T-helper 2 cell treated with Interferon-gamma antibody and Interleukin-4, amounts not matched to agents 100 ng/mL and 5 ng/mL, for 36 hours (primary cell): ENCODE measurements at regions not wholly inside any gene's neighbourhood (a gene's known extent, or its start where the extent isn't known, plus 50 kb on each side); places are given as distances from the start of the nearest gene placed in this dataset.
"Not testable (repeated sequence)": the region's sequence is repeated elsewhere in the genome, so short reads cannot be mapped to it uniquely, and the experiment has no call there.

ENCODE experiments used
- intact Hi-C: fragments of 100-400 bp; cut with micrococcal nuclease; formaldehyde crosslinking; loops from one replicate; pipeline ENCODE4 v1.15.1; 2023

DNA sequence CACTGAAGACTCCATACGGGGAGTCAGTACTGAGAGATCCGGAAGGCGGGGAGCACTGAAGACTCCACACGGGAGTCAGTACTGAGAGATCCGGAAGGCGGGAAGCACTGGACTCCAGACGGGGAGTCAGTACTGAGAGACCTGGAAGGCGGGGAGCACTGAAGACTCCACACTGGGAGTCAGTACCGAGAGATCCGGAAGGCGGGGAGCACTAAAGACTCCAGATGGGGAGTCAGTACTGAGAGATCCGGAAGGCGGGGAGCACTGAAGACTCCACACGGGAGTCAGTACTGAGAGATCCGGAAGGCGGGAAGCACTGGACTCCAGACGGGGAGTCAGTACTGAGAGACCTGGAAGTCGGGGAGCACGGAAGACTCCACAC, 77.2 kb downstream of the DLL1 start:
- intact Hi-C loops, result not testable (repeated sequence)

DNA sequence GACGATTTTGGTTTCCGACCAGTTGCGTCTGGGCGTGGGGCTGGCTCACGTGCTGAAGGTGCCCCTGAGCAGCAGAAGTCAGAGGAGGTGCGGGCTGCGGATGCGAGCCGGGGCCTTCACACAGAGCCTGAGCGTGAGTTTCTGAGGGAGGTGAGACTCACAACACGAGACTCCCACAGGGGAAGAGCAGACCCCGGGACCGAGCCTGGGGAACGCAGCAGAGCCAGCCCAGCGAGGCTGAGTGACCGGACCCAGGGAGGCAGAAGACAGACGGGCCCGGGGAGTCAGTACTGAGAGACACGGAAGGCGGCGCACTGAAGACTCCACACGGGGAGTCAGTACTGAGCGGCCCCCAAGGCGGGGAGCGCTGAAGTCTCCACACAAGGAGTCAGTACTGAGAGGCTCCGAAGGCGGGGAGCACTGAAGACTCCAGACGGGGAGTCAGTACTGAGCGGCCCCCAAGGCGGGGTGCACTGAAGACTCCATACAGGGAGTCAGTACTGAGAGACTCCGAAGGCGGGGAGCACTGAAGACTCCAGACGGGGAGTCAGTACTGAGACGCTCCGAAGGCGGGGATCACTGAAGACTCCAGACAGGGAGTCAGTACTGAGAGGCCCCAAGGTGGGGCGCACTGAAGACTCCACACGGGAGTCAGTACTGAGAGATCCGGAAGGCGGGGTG, 77.8 kb downstream of the DLL1 start:
- intact Hi-C loops, result no loop called here

DNA sequence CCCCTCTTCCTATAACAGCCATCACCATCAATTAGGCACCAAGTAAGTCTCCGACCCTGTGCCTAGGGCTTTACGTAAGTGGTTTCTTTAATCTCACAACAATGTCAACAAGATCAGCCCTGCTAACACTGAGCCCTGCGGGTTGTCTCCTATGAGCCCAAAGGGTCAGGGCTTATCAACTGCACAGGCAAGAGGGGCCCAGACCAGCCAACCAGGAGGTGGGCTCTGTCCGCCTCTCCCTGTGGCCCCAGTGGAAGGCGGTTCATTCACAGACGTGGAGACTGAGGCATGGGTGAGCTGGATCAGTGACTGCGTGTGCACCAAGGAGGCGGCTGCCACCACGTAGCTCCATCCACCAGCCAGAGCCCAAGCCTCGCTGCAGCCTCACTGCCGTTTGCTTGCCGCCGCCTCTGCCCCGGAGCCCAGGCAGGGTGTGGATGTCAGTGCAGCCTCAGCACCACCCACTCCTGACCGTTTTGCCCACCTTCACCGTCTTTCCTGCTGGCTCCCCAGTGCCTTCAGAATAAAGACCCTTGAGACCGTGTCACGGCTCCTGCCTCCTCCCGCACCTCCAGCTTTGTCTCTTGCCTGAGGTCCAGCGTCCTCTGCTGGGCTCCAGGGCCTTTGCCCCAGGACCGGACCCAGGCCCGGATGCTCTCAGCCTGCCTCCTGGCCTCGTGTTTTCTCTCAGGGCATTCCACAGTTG, 78.7 kb downstream of the DLL1 start:
- intact Hi-C loops, result no loop called here

DNA sequence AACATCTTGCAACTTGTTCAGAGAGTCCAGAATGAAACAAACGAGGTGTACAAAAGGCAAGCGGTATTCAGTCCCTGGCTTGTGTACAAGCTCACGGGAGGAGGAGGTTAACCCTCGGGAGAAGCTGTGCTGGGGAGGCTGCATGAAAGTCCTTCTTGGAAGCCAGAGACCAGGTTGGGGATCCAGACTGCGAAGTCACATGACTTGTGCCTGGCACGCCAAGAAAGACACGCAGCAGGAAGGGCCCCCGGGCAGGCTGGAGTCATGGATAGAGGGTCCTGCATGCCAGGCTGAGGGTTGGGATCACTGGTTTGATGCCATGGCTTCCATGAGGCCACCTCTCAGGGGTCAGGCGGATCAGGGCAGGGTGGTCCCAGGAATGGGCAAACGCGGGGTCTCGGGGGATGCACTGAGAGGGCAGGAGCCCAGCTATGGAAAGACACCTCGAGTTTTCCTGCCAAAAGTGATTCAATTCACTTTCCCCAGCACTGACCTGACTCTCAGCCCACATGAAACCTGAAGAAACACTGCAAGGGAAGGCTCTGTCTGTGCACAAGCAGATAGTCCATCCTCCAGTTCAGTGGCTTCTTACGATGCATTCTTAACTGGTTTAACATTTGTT, 79.4 kb downstream of the DLL1 start:
- intact Hi-C loops, result no loop called here

DNA sequence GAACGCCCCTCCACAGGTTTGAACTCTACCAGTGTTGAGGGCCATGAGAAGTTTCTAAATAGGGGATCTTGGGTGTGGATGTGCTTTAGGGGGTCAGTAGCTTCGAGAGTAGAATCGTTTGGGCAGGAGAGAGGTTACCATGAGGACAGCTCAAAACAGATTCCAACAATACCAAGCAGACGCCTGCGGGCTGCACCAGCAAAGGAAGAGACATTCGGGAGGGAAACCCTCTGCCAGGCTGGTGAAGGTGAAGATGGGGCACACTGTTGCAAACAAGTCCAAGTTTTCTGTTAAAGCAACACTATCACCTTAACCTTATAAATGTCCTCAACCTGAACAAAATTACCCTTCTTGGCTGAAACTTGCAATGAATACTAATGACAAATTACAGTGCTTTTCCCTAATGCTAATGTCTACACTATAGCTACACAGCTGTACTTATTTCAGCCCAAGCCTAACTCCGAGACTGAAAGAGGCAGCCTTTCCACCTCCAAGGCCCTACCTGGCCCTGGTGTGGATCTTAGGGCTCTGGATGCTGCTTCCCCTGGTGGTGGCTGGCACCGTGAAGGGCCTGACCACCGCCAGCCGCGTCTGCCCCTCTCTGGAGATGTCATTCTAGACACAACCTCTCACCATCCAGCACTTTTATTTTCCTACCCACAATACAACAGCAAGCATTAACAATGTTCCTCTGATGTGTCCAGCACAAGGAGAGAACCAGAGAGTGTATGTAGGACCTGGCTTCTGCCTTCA, 80.1 kb downstream of the DLL1 start:
- intact Hi-C loops, result no loop called here

DNA sequence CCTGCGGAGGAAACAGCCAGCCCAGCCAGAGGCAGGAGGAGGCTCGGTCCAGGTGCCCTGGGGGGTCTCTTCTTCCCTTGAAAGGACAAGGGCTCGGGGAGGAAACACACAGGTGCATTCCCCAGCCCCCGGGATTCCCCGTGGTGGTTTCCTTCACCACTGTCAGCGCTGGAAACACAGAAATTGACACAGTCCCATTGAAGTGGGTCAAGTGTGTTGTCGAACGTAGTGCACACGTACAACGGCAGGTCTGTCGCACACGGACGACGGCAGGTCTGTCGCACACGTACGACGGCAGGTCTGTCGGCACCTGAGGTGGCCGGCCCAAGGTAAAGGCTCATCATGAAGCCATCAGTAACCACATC, 80.9 kb downstream of the DLL1 start:
- intact Hi-C loops, result no loop called here

DNA sequence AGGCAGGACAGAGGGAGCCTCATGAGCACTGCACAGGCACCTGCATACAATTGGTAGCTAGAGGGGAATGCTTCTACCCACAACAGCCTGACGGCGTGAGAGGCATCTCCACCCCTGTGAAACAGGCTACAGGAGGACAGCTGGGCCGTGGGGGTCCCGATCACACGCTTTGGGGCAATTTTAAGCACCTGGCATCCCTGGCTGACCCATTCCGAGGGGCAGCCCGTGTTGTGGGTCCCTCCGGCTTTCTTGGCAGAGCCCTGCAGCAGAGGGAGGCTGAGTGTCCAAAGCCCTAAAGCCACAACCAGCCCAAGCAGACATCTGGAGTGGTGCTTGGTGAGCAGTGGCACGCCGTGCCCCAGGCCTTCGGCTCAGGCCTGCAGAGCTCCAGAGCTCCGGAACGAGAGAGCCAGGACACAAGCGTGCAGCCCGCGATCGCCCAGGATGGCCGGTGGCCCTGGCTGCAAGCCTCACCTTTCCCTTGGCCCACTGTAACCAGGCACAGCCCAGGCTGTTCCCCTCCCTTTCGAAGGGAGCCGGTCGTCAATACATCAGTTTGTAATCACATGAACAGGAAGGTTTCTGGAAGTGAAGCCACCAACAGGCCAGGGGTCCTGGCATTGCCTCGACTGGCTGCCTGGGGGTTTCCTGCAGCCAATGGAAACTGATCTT, 81.4 kb downstream of the DLL1 start:
- intact Hi-C loops, result no loop called here

DNA sequence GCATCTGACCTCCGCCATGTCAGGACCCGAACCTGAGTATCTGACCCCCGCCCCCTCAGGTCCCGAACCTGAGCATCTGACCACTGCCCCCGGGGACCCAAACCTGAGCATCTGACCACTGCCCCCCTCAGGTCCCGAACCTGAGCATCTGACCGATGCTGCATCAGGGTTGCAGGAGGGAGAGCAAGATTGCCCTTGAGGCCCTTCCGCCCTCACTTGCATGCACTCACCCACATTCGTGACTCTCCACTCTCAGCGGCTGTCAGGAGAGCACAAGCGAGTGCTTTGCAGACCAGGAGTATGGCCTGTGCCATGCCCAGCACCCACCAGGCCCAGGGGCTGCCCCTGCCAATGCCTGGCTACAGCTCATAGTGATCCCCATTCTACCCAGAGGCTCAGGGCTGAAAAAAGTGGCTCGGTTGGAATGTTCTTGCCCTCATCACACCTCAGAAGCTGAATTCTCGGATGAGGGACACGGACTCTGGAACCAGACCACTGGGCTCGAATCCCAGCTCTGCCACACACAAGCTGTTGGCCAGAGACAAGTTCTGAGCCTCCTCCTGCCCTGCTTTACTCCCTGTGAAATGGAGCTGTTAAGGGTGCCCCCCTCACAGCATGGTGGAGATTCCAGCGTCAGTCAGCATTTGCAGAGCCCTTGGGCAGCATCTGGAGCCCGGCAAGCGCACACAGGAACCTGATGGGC, 82.1 kb downstream of the DLL1 start:
- intact Hi-C loops, result no loop called here

DNA sequence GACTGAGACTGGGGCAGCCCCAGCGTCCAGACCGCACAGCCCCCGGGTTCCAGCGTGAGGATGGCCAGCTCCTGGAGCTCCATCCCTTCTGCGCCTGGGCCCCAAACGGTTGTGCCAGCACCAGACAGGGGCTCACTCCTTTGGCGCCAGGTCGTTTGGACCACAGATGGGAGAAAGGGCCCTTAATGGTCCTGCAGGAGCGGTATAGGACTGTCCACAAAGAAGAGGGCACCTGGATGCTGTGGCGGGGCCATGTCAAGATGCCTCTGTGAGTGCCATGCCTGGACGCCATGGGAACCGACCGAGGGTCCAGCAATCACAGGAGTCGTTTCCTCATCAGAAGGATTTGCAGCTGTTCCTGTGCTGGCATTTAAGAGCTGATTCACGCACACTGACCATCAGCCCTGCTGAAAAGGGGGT, 82.7 kb downstream of the DLL1 start:
- intact Hi-C loops, result no loop called here

DNA sequence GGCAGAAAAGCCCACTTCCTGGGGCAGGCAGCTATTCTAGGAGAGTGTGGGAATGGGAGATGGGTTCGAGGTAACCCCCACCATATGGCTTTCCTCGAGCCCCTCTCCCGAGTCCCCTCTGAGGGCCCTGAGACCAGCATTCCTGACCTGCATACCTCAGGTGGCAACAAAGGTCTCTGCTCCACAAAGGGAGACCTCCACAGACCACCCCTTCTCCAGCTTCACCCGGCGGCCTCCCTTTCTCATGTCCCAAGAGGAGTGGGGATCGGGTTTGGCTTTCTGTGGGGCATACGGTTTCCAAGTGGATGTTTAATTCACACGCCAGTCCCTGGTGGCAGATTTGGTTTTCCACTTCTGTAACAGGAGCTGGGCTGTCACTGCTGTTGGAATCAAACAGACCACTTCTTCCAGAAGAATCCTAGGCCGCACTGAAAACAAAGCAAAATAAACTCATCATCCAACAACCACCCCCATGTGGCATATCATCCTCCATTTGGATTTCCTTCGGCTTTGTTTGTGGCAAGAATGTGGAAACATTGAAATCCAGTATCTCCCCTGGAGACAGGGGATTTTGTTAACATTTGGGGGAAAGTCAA, 83.2 kb downstream of the DLL1 start:
- intact Hi-C loops, result no loop called here

DNA sequence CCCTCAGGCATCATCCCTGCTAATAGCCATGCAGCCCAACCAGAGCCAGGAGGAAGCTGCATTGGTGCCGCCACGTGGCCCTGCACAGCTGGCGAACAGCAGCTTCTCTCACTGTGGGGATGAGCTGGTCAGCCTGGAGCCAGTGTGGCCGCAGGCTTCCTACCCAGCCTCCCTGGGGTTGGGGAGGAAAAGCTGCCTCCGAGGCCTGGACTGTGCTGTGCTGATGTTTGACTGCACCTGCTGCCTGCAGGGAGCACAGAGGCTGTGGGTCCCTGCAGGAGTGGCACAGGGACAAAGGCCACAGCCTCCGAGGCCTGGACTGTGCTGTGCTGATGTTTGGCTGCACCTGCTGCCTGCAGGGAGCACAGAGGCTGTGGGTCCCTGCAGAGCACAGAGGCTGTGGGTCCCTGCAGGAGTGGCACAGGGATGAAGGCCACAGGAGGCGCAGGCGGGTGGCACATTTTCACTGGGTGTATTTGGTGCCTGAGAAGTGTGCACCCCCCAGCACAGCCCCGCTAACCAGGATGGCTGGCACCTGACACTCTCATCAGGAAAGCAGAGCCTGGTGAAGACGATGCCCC, 83.9 kb downstream of the DLL1 start:
- intact Hi-C loops, result no loop called here

DNA sequence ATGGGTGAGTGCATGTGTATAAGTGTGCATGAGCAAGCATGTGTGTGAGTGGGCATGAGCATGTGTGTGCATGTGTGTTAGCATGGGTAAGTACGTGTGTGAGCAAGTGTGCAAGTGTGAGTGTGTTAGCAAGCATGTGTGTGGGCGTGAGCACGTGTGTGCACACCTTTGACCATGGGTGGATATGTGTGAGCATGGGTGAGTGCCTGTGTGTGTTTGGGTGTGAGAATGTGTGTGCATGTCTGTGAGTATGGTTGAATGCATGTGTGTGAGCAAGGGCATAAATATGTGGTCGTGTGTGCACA, 84.6 kb downstream of the DLL1 start:
- intact Hi-C loops, result no loop called here

DNA sequence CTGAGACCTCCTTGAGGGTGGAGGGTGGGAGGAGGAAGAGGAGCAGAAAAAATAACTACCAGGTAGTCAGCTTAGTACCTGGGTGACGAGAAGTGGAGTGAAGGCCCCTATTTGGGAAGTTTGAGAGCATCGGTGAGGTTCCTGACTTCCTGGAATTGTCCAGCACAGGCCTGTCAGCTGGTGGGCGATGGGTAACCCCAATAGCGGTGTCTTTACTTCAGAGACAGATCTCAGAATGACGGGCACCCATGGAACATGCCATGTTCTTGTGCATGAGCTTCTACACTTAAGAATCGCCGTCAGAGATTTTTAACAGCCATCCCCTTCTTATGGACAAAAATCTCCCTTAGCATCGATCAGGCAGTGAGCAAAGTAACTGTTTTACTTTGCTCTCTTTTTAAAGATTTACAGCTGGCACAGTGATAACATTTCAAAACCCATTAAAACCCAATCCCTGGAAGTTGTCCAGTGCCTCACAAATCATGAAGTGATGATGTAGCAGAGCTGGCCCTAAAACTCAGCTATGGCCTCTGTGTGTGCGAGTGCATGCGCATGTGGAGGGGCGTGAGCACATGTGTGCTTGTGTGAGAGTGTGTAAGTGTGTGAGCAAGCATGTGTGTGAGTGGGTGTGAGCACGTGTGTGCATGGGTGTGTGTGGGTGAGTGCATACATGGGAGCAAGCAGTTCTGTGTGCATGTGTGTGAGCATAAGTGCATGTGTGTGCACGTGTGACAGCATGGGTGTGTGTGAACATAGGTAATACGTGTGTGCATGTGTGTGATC, 85.2 kb downstream of the DLL1 start:
- intact Hi-C loops, result no loop called here

DNA sequence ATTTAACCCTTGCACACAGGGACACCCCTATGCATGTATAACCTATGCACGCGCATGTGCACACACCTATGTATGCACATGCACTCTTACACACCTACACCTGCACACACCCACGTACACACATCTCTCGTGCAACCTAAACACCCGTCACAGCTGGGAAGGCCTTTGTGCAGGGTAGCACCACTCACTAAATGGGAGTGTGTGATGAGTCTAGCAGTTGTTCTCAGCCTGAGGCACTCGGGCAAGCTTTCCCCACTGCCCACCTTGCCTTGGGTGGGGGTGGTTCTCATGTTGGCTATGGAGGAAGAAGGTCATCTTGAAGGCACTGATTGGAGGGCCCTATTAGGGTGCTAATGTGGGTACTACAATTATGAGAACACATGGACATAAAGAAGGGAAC, 85.8 kb downstream of the DLL1 start:
- intact Hi-C loops, result no loop called here

DNA sequence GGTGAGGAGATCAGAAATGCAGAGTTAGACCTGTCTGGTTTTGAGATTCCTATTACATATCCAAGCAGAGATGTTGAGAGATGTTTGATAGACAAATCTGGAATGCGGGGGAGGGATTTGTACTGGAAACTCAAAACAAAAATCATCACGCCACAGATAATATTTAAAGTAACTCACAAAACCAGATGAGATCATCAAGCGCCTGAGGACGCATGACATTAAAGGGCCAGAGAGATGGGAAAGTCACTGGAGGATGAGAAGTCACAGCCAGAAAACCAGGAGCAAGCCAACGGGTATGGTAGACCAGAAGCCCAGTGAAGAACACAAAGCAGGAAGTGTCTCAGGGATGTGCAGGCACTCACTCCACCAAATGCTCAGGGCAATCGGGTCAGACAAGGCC, 87.7 kb downstream of the DLL1 start:
- intact Hi-C loops, result no loop called here

DNA sequence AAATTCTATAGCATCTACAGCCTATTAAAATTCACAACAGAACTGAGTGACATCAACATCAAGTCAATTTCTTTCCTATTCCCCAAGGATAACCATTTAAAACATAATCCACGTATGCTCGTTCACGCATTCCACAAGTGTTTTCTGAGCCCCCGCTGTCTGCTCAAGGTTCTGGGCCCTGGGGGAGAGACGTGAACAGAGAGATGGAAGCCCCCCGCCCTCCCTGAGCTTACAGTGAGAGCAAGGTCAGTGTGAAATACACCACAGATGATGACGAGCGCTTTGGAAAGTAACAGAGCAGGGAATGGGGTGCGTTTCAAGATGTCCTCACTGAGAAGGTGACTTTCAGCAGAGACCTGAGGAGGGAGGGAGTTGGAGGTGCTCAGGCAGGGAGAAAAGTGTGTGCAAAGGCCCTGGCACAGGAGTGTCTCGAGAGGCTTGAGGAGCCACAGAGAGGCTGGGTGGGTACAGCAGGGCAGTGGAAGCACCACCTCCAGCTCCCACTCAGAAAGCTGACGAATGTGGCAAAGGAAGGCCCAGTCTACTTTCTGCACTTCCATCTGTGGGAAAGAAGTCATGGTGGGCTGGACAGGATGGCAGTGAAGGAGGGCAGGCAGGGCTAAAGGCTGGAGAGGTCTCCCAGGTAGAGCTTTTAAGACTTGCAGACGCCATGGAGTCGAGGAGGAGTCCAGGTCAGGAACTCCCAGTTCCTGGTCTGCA, 88.3 kb downstream of the DLL1 start:
- intact Hi-C loops, result no loop called here

DNA sequence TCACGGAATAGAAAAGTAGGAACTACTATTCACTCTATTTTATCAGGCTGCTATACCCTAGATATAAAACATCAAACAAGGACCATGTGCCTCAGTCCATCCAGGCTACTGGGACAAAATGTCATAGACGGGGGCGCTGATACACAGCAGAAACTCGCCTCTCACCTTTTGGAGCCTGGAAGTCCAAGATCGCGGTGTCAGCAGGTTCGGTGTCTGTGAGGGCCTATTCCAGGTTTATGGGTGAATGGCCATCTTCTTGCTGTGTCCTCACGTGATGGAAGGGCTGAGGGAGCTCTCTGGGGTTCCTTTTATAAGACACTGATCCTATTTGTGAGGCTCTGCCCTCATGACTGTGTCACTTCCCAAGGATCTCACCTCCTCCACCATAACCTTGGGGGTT, 89.5 kb downstream of the DLL1 start:
- intact Hi-C loops, result no loop called here

DNA sequence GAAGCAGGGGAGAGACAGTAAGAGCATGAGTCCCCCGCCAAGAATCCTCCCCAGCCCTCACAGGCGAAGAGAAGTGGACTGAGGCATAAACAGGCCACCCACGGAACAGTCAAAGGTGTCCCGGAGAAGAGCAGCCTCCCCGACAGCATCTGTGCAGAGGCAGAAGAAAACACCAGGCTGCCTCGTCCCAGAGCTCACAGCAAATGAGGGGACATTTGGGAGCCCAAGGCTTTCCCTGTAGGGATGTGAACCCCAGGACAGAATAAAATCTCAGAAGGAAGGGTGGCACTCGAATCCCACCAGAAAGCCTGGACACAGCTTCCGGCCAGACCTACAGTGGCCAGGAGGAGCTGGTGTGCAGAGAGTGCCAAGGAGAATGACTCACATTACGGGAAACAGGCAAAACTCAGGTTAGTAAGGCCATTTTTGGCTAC, 90.4 kb downstream of the DLL1 start:
- intact Hi-C loops, result no loop called here

DNA sequence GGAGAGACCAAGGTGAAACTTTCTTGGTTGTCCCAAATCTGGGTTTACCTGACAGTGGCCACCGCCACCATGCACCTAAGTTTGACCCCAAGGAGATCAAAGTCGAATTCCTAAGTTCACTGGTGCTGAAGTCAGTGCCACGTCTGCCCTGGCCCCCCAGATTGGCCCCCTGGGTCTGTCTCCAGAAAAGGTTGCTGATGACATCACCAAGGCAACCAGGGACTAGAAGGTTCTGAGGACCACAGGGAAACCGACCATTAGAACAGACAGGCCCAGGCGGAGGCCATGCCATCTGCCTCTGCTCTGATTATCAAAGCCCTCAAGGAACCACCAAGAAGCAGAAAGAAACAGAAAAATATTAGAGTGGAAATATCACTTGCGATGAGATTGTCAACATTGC, 91.2 kb downstream of the DLL1 start:
- intact Hi-C loops, result no loop called here
